GM21576 (cell line): ENCODE measurements at regions not wholly inside any gene's neighbourhood (a gene's known extent, or its start where the extent isn't known, plus 50 kb on each side); places are given as distances from the start of the nearest gene placed in this dataset.
"Not testable (repeated sequence)": the region's sequence is repeated elsewhere in the genome, so short reads cannot be mapped to it uniquely, and the experiment has no call there.

Source experiments
- ATAC-seq: cut with Tn5 transposase; IDR thresholded peaks from one replicate; pipeline ENCODE4 v1.9.1; 2021; ENCODE audit warnings: mild to moderate bottlenecking, moderate library complexity; ENCODE audit not compliant: unreplicated experiment

DNA sequence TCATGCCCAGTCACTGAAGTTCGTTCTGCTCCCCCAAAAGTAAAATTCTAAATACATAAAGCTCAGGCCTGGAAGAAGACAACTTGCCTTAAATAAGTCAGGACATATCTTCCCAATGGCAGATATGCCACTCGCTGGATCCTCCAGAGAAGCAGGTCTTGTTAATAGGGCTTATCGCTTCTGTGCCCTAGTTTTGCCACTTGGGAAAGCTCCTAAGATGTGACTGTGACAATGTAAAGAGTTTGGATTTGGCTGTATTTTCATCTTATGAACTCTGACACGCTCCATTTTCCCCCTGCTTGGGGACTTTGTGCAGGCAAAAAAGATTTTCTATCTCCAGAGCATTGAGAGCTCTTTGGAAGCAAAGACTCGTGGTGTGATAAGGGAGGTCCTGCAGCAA is 279.9 kb downstream of the WDR11 start:
- no peak for ATAC-seq

GRCh38 chr10:121131426-121132265 is 280.5 kb downstream of the WDR11 start:
- ATAC-seq: no peak

DNA sequence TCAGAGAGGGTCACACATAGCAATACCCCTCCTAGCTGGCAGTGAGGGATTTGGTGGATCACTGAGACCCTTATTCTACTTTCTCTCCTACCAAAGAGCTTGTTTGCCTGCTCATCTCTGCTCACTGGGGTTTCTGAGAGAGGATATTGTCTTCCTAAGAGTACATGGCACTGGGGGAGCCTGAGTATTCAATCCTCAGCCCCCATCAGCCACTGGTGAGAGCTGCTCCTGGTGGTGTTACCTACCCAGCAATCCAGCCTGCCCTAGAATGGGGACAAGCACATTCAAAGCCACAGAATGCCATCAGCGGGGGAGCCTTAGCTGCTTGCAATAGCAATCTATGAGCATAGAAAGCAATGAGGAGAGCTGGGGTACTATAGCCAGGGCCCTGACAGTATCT is 281.1 kb downstream of the WDR11 start:
- ATAC-seq: no peak

DNA sequence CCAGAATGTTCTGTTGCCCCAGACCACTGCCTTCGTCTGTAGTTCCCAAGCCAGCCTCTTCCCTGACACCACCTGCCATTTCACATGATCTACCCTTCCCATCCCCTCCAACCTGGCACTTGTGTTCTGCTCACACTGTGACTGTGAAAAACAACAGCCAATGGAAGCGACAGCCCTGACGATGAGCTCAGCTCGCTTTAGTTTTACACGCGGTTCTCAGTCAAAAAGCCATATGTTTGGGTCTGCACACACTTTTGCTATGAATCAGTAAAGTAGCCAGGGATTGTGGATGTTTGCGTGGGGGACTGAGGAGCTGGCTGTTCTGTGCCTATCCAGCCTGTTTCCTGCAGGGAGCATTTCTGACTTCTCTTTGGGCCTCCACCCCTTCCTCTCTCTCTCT is 282.7 kb downstream of the WDR11 start:
- no peak for ATAC-seq

DNA sequence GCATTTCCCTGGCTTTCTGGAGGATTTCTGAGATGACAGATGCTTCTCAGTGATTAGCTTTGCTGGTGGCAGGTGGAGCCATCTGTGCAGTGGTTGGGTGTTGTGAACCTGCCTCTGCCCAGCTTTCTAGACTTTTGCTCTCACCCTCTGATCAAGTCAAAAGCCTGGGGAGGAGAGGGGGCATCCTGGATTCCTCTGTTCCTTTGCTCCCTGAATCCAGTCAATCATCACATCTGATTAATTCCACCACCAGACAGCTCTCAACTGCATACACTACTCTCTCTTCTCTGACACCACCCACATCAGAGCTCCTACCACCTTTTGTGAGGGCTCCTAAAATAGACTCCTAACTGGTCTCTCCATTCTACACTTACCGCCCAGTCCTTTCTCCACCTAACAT is 283.5 kb downstream of the WDR11 start:
- ATAC-seq: no peak

DNA sequence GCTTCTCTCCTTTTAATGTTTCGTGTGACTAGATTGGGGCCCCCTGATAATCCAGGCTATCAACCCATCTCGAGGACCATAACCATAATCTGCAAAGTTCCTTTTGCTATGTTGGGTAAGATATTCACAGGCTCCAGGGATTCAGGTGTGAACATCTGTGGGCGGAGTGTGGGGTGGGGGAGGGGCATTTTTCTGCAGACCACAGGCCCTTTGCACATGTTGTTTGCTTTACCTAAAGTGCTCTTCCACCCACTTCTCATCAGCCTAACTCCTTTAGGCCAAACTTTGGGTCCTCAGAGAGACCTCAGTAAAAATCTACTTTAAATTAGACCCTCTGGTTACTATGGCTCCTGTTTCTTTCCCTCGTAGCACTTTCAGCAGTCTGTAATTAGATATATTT is 284.4 kb downstream of the WDR11 start:
- ATAC-seq: no peak

- no peak for ATAC-seq
Measured at GRCh38 chr10:121137533-121137932, 286.4 kb downstream of the WDR11 start.

DNA sequence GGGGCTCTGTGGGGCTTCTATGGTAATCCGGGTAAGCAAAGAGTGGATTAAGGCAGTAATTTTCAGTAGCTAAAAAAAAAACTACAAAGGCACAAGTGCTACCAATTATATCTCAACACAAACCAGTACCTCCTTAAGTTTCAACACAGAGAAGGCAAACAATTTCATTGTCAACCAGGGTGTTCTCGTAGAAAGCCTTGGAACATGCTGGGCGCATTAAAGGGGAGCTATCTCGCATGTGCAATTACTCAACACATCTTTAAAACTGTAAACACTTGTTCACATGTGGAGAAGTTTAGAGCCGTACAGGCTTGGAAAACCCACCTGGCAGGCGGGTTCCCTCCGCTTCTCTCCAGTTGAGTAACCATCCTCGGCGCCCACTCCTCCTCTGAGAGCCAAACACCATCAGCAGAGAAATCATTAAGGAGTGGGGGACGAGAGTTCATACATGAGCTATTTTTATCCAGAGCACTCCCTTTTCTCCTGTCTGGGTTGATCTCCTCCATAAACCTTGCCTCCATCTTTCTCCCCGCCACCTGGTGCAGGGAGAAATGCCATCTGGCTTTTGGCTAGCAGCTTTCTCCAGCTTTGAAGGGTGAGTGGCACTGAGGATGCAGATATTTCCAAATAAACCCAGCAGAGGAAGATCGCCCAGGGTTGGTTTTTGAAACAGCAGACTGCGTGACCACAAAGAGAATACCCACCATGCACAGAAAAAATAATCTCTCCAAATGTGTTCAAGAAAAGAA is 287.1 kb downstream of the WDR11 start:
- no peak for ATAC-seq

DNA sequence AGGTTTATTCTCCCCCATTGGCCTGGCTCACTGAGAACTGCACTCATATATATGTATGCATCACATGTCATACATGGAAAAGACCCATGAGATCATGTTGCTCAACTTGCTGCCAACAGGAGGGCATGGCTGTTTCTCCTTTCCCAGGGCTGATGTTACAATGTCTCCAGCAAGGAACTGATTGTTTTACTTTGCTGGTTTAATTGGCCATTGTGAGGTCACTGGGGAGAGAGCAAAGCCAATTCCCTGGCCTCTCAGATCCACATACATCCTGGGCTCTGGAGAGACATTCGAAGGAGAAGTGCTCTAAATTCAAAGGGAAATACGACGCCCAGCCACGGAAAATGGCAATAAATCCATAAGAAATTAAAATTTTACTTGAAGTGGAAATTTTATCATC is 287.8 kb downstream of the WDR11 start:
- no peak for ATAC-seq

- not testable (repeated sequence) for ATAC-seq
Measured at GRCh38 chr10:121145802-121146395, 294.7 kb downstream of the WDR11 start.

DNA sequence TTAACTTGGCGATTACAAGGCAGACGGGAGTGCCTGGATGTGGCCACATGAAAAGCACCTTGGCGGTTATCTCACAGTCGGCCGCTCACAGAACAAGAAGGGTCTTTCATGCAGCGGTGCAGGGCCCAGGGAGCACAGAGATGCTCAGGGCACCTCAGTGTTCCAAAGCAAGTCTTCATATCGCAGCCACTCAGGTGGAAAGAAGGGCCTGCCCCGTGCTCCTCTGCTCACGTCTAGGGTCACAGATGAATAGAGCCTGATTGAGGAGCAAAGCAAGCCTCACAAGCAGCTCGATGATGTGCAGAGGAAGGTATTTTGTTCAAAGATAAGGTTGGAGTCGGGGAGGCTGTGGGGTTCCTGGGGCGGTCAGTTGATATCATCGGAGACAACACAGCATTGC is 297.8 kb downstream of the WDR11 start:
- no peak for ATAC-seq

- ATAC-seq: no peak
Measured at GRCh38 chr10:121152033-121152432, 300.9 kb downstream of the WDR11 start.

DNA sequence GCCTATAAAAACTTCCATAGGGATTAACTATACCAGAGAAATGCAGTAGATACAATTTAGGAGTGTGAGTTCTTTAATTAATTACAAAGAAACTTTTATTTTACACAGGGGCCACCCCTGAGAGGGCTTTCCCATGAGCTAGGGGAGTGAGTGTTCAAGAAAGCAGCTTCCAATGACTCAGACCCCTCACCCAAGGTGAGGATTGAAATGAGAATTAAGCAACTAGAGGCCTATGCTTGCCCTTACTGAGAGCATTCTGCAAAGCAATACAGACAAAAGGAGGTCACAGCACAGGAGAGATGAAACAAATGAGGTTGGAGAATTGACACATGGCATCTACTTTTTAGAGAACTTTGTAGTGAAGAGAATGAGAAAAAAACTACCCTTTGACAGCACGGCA is 301.8 kb downstream of the WDR11 start:
- ATAC-seq: no peak

GRCh38 chr10:121154310-121154709 is 303.1 kb downstream of the WDR11 start:
- no peak for ATAC-seq

DNA sequence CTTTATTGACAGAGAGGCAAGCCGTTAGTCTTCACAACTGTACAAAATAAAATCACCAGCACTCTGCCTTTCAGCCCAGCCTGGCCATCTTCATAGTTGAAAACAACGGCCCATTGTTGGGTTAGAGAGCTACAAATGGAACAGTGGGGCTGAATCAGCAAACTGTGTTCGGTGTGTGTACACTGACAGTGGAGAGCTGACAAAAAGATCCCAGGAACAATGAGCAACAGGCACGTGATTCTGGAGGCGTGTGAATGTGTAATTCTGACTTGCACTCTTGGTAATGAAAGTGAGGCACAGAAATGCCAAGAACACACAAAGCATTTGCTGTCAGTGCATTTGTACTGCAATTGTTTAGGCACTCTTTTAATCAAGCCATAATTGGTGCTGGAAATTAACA is 303.7 kb downstream of the WDR11 start:
- ATAC-seq: no peak

GRCh38 chr10:121155742-121156474 is 304.7 kb downstream of the WDR11 start:
- ATAC-seq: no peak

- ATAC-seq: no peak
Measured at GRCh38 chr10:121157998-121158397, 306.8 kb downstream of the WDR11 start.

GRCh38 chr10:121158988-121159579 is 307.9 kb downstream of the WDR11 start:
- no peak for ATAC-seq

DNA sequence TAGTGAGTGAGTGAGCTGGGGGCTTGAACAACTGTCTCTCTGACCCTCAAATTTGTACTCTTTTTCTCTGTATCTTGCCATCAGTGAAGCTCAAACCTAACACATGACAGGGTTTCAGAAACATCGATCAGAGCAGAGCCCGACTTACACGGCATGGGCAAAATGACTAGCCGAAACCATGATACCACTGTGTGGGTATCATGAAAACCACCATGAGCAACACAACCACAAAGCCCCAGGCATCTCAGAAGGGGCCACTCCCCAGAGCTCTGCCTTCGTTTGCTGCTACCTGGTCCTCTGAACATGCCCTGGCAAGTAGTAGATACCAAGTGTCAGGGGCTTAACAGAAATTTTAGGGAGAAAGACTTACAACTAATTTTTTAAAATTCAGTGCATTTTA is 308.5 kb downstream of the WDR11 start:
- no peak for ATAC-seq

- no peak for ATAC-seq
Measured at GRCh38 chr10:121165276-121165675, 314.1 kb downstream of the WDR11 start.
